Natural killer cell (primary cell): ENCODE measurements at regions not wholly inside any gene's neighbourhood (a gene's known extent, or its start where the extent isn't known, plus 50 kb on each side); places are given as distances from the start of the nearest gene placed in this dataset.

Experiments
- ATAC-seq, 3 donors: fragments of 150-1000 bp in 2 of 3; fragments of 200-7000 bp in 1 of 3; cut with Tn5 transposase; 1 replicate in 1 of 3; 2 replicates in 2 of 3; pipeline ENCODE4 v1.10.0; 2021; ENCODE audit warnings: mild to moderate bottlenecking in 2 of 3, moderate library complexity in 2 of 3
- DNase-seq, 2 donors: peaks; one replicate each; pipeline versions ENCODE4 v3.0.0 to v3.0.0-alpha.2; 2013 to 2021; ENCODE audit warnings: mixed read lengths in 1 of 2
- H3K27ac ChIP-seq: one replicate; pipeline ENCODE4 v1.5.1; 2013; ENCODE audit warnings: mild to moderate bottlenecking, low read length
- H3K27me3 ChIP-seq: one replicate; pipeline ENCODE4 v1.6.1; 2013; ENCODE audit warnings: low read length; ENCODE audit not compliant: control insufficient read depth, insufficient read depth
- H3K36me3 ChIP-seq: one replicate; pipeline ENCODE4 v1.6.1; 2013; ENCODE audit warnings: low read length; ENCODE audit not compliant: control insufficient read depth, insufficient read depth
- H3K4me1 ChIP-seq: one replicate; pipeline ENCODE4 v1.6.1; 2013; ENCODE audit warnings: low read length; ENCODE audit not compliant: control insufficient read depth, insufficient read depth
- H3K4me3 ChIP-seq: one replicate; pipeline ENCODE4 v1.5.1; 2013; ENCODE audit warnings: low read length
- H3K9me3 ChIP-seq: one replicate; pipeline ENCODE4 v1.6.1; 2013; ENCODE audit warnings: low read length; ENCODE audit not compliant: control insufficient read depth, insufficient read depth
- H3K27ac Mint-ChIP-seq, 2 donors: one replicate each; pipeline ENCODE4 v1.8.0; 2022; ENCODE audit warnings: mild to moderate bottlenecking in 2 of 2, mixed read lengths in 2 of 2, moderate library complexity in 1 of 2
- H3K27me3 Mint-ChIP-seq, 2 donors: one replicate each; pipeline ENCODE4 v1.8.0; 2022; ENCODE audit warnings: low read depth in 2 of 2, mixed read lengths in 2 of 2
- H3K36me3 Mint-ChIP-seq: one replicate; pipeline ENCODE4 v1.8.0; 2022; ENCODE audit warnings: mixed read lengths
- H3K4me1 Mint-ChIP-seq, 2 donors: one replicate each; pipeline ENCODE4 v1.8.0; 2022; ENCODE audit warnings: mixed read lengths in 2 of 2
- H3K4me3 Mint-ChIP-seq: one replicate; pipeline ENCODE4 v1.8.0; 2022; ENCODE audit warnings: mild to moderate bottlenecking, moderate library complexity, mixed read lengths
- H3K9me3 Mint-ChIP-seq, 2 donors: one replicate each; pipeline ENCODE4 v1.8.0; 2022; ENCODE audit warnings: mixed read lengths in 2 of 2
- WGBS: methylation state at CpG from one replicate; pipeline ENCODE4 v1.1.7; 2013; ENCODE audit warnings: missing lambda C conversion rate; ENCODE audit not compliant: insufficient coverage; 5-methylcytosine and 5-hydroxymethylcytosine counted together
- intact Hi-C: fragments of 100-400 bp; cut with micrococcal nuclease; formaldehyde crosslinking; loops from one replicate; pipeline ENCODE4 v1.14.2; 2022
- TF ChIP-seq, protein P1 (sequence below): fragments of 200-600 bp; IDR thresholded peaks from one replicate; pipeline ENCODE4 v1.8.0; 2022; ENCODE audit warnings: antibody characterized with exemption

- H3K27me3 ChIP-seq = no peaks in the 10 kb centered on the region
- H3K36me3 ChIP-seq = no peaks in the 10 kb centered on the region
- no peaks in the 10 kb centered on the region for H3K9me3 ChIP-seq
- TF ChIP-seq, protein P1, sequence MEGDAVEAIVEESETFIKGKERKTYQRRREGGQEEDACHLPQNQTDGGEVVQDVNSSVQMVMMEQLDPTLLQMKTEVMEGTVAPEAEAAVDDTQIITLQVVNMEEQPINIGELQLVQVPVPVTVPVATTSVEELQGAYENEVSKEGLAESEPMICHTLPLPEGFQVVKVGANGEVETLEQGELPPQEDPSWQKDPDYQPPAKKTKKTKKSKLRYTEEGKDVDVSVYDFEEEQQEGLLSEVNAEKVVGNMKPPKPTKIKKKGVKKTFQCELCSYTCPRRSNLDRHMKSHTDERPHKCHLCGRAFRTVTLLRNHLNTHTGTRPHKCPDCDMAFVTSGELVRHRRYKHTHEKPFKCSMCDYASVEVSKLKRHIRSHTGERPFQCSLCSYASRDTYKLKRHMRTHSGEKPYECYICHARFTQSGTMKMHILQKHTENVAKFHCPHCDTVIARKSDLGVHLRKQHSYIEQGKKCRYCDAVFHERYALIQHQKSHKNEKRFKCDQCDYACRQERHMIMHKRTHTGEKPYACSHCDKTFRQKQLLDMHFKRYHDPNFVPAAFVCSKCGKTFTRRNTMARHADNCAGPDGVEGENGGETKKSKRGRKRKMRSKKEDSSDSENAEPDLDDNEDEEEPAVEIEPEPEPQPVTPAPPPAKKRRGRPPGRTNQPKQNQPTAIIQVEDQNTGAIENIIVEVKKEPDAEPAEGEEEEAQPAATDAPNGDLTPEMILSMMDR = no peak
- Mint-ChIP-seq H3K9me3 (no peaks in the 10 kb centered on the region), H3K36me3 (no peaks in the 10 kb centered on the region), H3K27me3 (no peaks in the 10 kb centered on the region), H3K27ac (no peak overlapping the region), H3K4me1 (no peaks in the 10 kb centered on the region), H3K4me3 (no peak overlapping the region)
- H3K4me1 ChIP-seq = no peaks in the 10 kb centered on the region
- WGBS = no CpG with 5 or more reads among the region's 2 CpGs
- H3K4me3 ChIP-seq = no peak overlapping the region
- DNase-seq (no peak), ATAC-seq (no peak)
- no peak overlapping the region for H3K27ac ChIP-seq
- intact Hi-C loops = no loop called here
These were observed 385.3 kb upstream of the DDHD1 start for GRCh38 chr14:53538316-53538881.

- no peaks in the 10 kb centered on the region for H3K4me1 Mint-ChIP-seq
- no peaks in the 10 kb centered on the region for H3K36me3 Mint-ChIP-seq
- Histone ChIP-seq H3K4me1 (no peaks in the 10 kb centered on the region), H3K9me3 (no peaks in the 10 kb centered on the region), H3K27ac (no peak overlapping the region), H3K27me3 (no peaks in the 10 kb centered on the region), H3K36me3 (no peaks in the 10 kb centered on the region), H3K4me3 (no peak overlapping the region)
- no peak for DNase-seq
- no peak for ATAC-seq
- no peak overlapping the region for H3K4me3 Mint-ChIP-seq
- no peaks in the 10 kb centered on the region for H3K27me3 Mint-ChIP-seq
- H3K9me3 Mint-ChIP-seq = no peaks in the 10 kb centered on the region
- TF ChIP-seq, protein P1 = no peak
- no peak overlapping the region for H3K27ac Mint-ChIP-seq
- intact Hi-C loops = no loop called here
- 88% methylated on average over 5 of the region's 5 CpGs for WGBS
These were observed 384.5 kb upstream of the DDHD1 start for GRCh38 chr14:53537422-53538315.

DNA sequence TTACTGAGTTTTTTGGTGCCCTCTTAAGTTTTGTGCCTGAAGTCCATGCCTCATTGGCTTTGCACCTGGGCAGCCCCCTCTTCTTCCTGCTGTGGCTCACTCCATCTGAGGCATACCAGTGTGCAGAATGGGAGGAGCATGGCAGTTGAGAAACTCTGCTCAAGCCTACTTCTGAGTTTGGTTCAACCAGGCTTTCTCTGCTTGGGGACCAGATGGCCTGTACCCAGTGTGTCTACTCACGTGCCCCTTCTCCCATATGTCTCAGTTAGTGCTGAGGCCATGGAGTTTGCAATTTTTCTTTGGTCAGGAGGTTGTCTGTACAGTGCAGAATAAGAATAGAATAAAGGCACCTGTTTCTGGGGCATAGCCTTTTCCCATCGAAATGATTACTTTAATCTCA lies 383.3 kb upstream of the DDHD1 start:
- H3K4me1 ChIP-seq = no peaks in the 10 kb centered on the region
- 68% methylated on average over 2 of the region's 2 CpGs for WGBS
- H3K36me3 ChIP-seq = no peaks in the 10 kb centered on the region
- TF ChIP-seq, protein P1 = no peak
- DNase-seq (no peak), ATAC-seq (no peak)
- intact Hi-C loops = no loop called here
- Mint-ChIP-seq H3K9me3 (no peaks in the 10 kb centered on the region), H3K4me3 (no peak overlapping the region), H3K27me3 (no peaks in the 10 kb centered on the region), H3K4me1 (no peaks in the 10 kb centered on the region), H3K27ac (no peak overlapping the region), H3K36me3 (no peaks in the 10 kb centered on the region)
- H3K27ac ChIP-seq = no peak overlapping the region
- H3K9me3 ChIP-seq = no peaks in the 10 kb centered on the region
- no peaks in the 10 kb centered on the region for H3K27me3 ChIP-seq
- H3K4me3 ChIP-seq = no peak overlapping the region
